GM20000 (cell line): ENCODE measurements at regions not wholly inside any gene's neighbourhood (a gene's known extent, or its start where the extent isn't known, plus 50 kb on each side); places are given as distances from the start of the nearest gene placed in this dataset.
A peak's percentile ranks its signal among the peaks of the same experiment; 100 is the strongest.

ENCODE experiments used
- DNase-seq: peaks from one replicate; pipeline ENCODE4 v3.0.0; 2012; ENCODE audit warnings: low spot score
- TF ChIP-seq, protein P1 (sequence below): IDR thresholded peaks from 2 replicates; pipeline ENCODE4 v1.5.1; 2012; ENCODE audit warnings: mild to moderate bottlenecking, control low read depth; ENCODE audit errors: extremely low read depth, missing control alignments

- peak; percentile 29 for DNase-seq
- TF ChIP-seq, protein P1, sequence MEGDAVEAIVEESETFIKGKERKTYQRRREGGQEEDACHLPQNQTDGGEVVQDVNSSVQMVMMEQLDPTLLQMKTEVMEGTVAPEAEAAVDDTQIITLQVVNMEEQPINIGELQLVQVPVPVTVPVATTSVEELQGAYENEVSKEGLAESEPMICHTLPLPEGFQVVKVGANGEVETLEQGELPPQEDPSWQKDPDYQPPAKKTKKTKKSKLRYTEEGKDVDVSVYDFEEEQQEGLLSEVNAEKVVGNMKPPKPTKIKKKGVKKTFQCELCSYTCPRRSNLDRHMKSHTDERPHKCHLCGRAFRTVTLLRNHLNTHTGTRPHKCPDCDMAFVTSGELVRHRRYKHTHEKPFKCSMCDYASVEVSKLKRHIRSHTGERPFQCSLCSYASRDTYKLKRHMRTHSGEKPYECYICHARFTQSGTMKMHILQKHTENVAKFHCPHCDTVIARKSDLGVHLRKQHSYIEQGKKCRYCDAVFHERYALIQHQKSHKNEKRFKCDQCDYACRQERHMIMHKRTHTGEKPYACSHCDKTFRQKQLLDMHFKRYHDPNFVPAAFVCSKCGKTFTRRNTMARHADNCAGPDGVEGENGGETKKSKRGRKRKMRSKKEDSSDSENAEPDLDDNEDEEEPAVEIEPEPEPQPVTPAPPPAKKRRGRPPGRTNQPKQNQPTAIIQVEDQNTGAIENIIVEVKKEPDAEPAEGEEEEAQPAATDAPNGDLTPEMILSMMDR, result no peak
Observed at GRCh38 chr9:73869264-73869663, 627.9 kb upstream of the RORB start.

DNA sequence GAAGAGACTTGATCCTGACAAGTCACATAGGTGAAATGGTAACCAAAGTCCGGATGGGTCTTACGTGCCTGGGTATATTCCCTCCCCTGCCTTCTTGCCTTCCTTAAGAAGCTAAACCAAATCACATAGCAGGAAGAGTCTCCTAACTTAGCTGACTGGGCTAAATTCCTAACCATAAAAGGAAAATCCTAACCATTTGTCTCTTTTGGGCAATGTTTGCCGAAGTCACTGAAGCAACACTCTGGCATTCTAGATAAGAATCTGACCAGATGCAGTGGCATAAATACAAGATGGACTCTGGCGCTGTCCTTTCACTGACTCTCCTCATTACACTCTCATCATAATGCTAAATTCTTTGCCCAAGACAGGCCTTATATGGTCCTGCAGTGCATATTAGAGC lies 625.5 kb upstream of the RORB start:
- TF ChIP-seq, protein P1, result no peak
- DNase-seq, result no peak

DNA sequence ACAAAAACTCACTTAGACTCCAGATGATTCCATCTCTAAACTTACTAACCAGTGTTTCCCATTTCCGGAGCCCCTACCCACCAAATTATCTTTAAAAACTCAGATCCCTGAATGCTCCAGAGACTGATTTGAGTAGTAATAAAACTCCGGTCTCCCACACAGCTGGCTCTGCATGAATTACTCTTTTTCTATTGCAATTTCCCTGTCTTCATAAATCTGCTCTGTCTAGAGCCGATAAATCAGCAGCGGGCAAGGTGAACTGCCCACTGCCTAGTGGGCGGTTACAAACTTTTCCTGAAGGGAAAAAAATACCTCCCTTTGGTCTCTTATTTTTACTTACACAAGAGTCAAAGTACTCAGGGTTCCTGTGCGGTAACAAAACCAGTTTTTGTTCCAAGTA lies 624.4 kb upstream of the RORB start:
- no peak for DNase-seq
- TF ChIP-seq, protein P1, result no peak

DNA sequence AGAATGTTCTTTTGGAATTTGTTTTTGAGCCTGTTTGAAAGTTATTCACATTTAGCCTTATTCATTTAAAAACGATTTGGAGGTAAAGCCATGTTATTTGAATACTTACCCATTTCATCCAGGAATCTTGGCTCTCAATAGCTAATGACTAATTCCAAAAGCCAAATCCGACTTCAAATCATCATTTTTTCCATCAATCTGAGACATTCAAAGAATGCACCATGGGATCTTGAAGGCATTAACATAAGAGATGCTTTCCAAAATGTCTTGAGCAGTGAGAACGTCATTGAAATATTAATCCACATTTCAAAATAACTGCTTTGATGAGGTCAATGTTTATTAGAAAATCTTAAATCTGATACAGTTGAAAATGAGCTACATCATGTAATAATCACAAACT lies 617.0 kb upstream of the RORB start:
- DNase-seq, result no peak
- TF ChIP-seq, protein P1, result no peak

- TF ChIP-seq, protein P1, result no peak
- DNase-seq, result no peak
Observed at GRCh38 chr9:73889023-73889422, 608.1 kb upstream of the RORB start.

DNA sequence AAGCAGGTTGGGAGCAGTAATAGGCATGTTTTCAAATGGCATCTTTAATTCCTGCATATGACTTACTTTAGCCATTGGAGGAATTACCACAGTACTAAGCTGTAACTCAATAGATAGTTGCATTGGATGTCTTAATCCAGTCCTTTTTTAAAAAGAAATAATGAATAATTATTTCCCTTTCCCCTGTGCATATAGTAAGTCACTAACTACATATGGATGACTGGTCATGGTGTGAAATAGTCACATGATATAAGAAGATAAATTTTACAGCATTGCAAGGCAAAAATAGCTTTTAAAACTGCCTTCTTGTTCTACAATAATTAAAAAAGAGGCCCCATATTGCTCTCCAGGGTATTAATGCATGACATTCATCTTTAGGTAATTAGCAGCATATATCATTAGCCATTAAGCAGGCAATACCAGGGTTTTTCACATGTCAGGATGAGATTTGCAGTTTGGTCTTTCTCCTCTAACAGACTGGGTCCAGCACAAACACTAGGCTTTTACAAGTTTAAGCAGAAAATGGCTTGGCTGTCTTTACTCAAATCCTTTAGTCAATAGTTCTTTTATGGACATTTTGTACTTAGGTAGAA lies 606.4 kb upstream of the RORB start:
- no peak for DNase-seq
- TF ChIP-seq, protein P1, result no peak

- TF ChIP-seq, protein P1, result no peak
- no peak for DNase-seq
Observed at GRCh38 chr9:73892335-73892734, 604.8 kb upstream of the RORB start.
